ENCODE measurements at regions not wholly inside any gene's neighbourhood (a gene's known extent, or its start where the extent isn't known, plus 50 kb on each side); places are given as distances from the start of the nearest gene placed in this dataset.

DNA sequence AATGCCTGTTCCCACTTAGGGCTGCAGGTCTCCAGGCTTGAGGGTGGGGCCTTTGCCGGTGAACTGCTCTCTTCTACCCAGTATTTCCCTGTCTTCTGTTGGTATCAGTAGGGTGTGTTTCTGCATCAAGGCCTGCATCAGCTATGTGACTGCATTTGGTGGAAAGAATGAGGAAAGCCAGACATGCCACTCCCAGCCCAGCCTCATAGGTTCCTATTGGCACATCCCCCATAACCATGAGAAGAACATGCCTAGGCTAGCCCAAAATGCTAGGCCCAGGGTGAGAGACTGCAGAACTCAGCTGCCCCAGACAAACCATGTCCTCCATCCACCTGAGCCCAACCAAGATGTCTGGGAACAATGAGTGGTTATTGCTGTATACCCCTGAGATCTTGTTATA, 380.3 kb upstream of the ADARB2 start:
- TF ChIP-seq EZH2 (IDR thresholded peaks at IDR 0.05) (no peak), EZH2phosphoT487 (IDR thresholded peaks at IDR 0.05) (no peak)
- TF ChIP-seq, protein P1, sequence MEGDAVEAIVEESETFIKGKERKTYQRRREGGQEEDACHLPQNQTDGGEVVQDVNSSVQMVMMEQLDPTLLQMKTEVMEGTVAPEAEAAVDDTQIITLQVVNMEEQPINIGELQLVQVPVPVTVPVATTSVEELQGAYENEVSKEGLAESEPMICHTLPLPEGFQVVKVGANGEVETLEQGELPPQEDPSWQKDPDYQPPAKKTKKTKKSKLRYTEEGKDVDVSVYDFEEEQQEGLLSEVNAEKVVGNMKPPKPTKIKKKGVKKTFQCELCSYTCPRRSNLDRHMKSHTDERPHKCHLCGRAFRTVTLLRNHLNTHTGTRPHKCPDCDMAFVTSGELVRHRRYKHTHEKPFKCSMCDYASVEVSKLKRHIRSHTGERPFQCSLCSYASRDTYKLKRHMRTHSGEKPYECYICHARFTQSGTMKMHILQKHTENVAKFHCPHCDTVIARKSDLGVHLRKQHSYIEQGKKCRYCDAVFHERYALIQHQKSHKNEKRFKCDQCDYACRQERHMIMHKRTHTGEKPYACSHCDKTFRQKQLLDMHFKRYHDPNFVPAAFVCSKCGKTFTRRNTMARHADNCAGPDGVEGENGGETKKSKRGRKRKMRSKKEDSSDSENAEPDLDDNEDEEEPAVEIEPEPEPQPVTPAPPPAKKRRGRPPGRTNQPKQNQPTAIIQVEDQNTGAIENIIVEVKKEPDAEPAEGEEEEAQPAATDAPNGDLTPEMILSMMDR (IDR thresholded peaks at IDR 0.05), result no peak
- Histone ChIP-seq H3F3A (ENCODE audit: low read depth) (peaks cover 4% of the 10 kb centered on the region), H3K4me2 (no peak overlapping the region), H3K4me1 (peaks cover 7% of the 10 kb centered on the region), H3K9ac (no peak overlapping the region), H3K36me3 (no peaks in the 10 kb centered on the region), H3K79me2 (ENCODE audit: low read depth) (no peaks in the 10 kb centered on the region), H3K4me3 (no peak overlapping the region), H3K27ac (no peak overlapping the region), H4K20me1 (ENCODE audit: low read depth) (no peaks in the 10 kb centered on the region), H3K27me3 (no peaks in the 10 kb centered on the region), H2AFZ (replicated peaks) (no peak overlapping the region), H3K9me3 (ENCODE audit: low read depth) (no peaks in the 10 kb centered on the region)
- H3K27me3 Mint-ChIP-seq (ENCODE audit: insufficient read depth, low read depth), result peaks cover 6% of the 10 kb centered on the region
- peaks cover 18% of the 10 kb centered on the region for H3K9me3 Mint-ChIP-seq
- H3K4me1 Mint-ChIP-seq, result peaks cover 16% of the 10 kb centered on the region
- peaks cover 3% of the 10 kb centered on the region for H3K36me3 Mint-ChIP-seq
- H3K27ac Mint-ChIP-seq, result no peak overlapping the region
- DNase-seq (ENCODE audit: low spot score), result no peak
- H3K4me3 Mint-ChIP-seq, result no peak overlapping the region

DNA sequence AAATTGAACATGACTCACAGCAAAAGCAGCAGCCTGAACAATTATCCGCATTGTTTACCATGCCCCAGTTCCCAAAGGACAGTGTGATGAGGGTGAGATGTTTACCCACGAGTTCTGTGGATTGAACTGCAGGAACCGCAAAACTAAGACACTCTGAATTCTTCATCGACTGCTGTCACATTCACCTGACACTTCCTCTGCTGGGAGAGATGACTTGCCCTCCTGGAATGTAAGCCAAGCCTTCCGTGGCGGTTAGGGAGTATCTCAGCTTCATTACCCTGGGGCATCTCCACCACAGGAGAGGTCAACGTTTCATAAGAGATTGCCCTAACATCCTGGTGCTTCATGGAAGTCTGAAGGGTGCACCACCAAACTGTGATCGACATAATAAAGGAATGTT, 374.6 kb upstream of the ADARB2 start:
- no peak for DNase-seq (ENCODE audit: low spot score)
- H3K9me3 ChIP-seq (ENCODE audit: low read depth), result no peaks in the 10 kb centered on the region
- no peak overlapping the region for H3K4me2 ChIP-seq
- no peaks in the 10 kb centered on the region for H3K4me1 ChIP-seq
- H2AFZ ChIP-seq (replicated peaks), result no peak overlapping the region
- no peaks in the 10 kb centered on the region for H4K20me1 ChIP-seq (ENCODE audit: low read depth)
- H3K9ac ChIP-seq, result no peak overlapping the region
- no peak overlapping the region for H3K4me3 ChIP-seq
- H3K4me1 Mint-ChIP-seq, result peaks cover 2% of the 10 kb centered on the region
- H3K27me3 ChIP-seq, result no peaks in the 10 kb centered on the region
- H3K27ac ChIP-seq, result no peak overlapping the region
- no peak overlapping the region for H3K27ac Mint-ChIP-seq
- no peaks in the 10 kb centered on the region for H3K36me3 Mint-ChIP-seq
- H3K4me3 Mint-ChIP-seq, result no peak overlapping the region
- no peaks in the 10 kb centered on the region for H3K79me2 ChIP-seq (ENCODE audit: low read depth)
- no peaks in the 10 kb centered on the region for H3F3A ChIP-seq (ENCODE audit: low read depth)
- peaks cover 2% of the 10 kb centered on the region for H3K27me3 Mint-ChIP-seq (ENCODE audit: insufficient read depth, low read depth)
- no peaks in the 10 kb centered on the region for H3K36me3 ChIP-seq
- peaks cover 7% of the 10 kb centered on the region for H3K9me3 Mint-ChIP-seq
- no peak for TF ChIP-seq EZH2phosphoT487 (IDR thresholded peaks at IDR 0.05)
- no peak for TF ChIP-seq EZH2 (IDR thresholded peaks at IDR 0.05)
- TF ChIP-seq, protein P1 (IDR thresholded peaks at IDR 0.05), result no peak

- Histone ChIP-seq H3K79me2 (ENCODE audit: low read depth) (no peaks in the 10 kb centered on the region), H3K4me1 (no peaks in the 10 kb centered on the region), H3K4me3 (no peak overlapping the region), H2AFZ (replicated peaks) (no peak overlapping the region), H3K36me3 (no peaks in the 10 kb centered on the region), H3K9me3 (ENCODE audit: low read depth) (no peaks in the 10 kb centered on the region), H3K27ac (no peak overlapping the region), H4K20me1 (ENCODE audit: low read depth) (no peaks in the 10 kb centered on the region), H3K27me3 (no peaks in the 10 kb centered on the region), H3F3A (ENCODE audit: low read depth) (no peaks in the 10 kb centered on the region), H3K9ac (no peak overlapping the region), H3K4me2 (no peak overlapping the region)
- Mint-ChIP-seq H3K9me3 (peaks cover 3% of the 10 kb centered on the region), H3K36me3 (no peaks in the 10 kb centered on the region), H3K27me3 (ENCODE audit: insufficient read depth, low read depth) (peaks cover 7% of the 10 kb centered on the region), H3K27ac (no peak overlapping the region), H3K4me1 (peaks cover 2% of the 10 kb centered on the region), H3K4me3 (no peak overlapping the region)
- TF ChIP-seq EZH2phosphoT487 (IDR thresholded peaks at IDR 0.05) (no peak), EZH2 (IDR thresholded peaks at IDR 0.05) (no peak)
- TF ChIP-seq, protein P1 (IDR thresholded peaks at IDR 0.05), result no peak
- DNase-seq (ENCODE audit: low spot score), result no peak
These were observed 371.2 kb upstream of the ADARB2 start for GRCh38 chr10:2108496-2108895.
